ENCODE measurements at regions not wholly inside any gene's neighbourhood (a gene's known extent, or its start where the extent isn't known, plus 50 kb on each side); places are given as distances from the start of the nearest gene placed in this dataset.

DNA sequence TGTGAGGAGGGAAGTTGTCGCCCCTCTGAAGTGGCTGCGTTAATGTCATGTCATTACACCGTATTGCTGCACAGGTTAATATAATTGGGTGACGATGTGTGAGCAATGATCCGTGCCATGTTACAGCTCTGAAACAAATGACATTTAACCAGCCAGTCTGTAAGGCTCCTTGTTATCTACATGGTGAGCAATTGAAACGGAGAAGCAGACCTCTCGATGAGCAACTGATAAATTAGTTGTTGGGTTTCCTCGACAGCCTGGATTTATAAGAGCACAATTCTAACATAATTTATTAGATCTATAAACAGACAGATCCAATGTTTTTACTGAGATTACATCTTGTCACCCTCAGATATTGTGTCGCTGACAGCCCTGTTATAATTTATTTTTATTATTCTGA lies 49.9 kb upstream of the MAFB start:
- no peak for DNase-seq
- in situ Hi-C loops (cut with MboI; ENCODE audit: low pct_unique_long_range_greater_than_20kb, low sequenced_read_pairs): no loop called here

DNA sequence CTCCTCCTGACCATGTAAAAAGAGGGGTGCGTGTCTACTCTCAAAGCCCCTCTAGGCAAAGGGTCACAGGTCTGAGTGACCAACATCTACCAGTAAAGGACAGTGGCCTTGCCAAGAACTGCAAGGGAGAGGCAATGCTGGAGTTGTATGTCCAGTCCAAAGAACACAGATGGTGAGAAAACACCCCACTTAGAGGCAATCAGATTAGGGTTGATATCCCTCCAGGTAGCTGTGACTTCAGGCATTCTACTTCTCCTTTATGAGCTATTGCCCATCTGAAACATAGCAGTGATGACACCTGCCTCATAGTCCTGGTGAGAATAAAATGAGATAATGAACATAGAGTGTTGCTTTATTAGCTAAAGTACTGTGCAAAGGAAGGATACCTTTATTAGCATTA lies 50.8 kb upstream of the MAFB start:
- in situ Hi-C loops (cut with MboI; ENCODE audit: low pct_unique_long_range_greater_than_20kb, low sequenced_read_pairs): no loop called here
- no peak for DNase-seq

DNA sequence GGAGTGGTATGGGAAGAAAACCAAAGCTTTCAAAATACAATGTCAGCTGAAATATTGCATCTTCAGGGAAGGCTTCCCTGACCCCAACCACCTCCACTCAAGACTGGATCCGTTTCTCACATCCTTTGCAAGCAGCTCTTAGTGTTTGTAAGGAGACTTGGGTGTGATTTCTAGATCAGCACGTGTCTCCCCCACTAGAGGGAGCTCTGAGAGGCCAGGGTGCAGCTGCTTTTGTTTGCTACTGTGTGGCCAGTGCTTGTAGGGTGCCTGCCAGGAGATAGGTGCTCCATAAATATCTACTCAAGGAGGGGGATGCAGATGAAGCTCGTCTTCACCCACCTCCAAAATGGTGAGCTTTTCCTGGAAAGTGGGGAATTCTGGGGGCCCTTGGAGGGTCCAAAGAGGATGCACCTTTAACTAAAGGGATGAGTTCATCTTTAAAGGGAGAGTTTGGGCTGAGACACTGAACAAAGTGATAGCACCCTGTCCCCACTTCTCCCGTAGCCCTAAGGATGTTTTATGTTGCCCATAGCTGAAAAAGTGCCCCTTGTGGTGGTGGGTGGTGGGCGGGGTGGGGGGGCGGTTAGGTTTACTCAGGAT lies 52.6 kb upstream of the MAFB start:
- peak; percentile 39 for DNase-seq
- in situ Hi-C loops (cut with MboI; ENCODE audit: low pct_unique_long_range_greater_than_20kb, low sequenced_read_pairs): no loop called here

DNA sequence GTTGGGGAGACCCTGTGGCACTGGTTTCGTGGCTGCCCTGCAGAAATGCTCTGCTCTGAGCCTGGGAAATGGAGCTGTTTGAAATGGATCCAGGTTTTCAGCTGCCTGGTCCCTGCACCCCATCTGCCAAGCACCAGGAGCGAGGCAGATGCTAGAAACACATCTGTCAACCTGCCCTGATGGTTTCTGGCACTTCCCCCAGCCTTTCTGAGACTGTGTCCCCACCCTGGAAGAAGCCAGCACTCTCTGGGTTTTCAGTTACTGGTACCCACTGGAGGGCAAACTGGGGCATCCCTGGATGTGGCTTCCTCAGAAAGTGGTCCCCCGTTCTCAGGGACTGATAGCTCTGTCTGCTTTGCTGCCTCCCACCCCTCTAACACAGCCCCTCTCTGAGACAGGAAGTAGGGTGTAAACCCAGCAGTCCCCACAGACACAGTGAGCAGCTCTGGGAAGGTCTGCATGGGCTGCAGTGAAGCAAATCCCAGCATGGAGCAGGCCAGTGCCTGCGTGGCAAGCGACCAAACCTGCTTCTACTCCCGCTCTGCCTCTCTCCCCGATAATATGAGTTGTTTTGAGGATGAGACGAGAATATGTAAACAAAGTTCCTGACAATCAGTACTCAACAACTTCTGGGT lies 54.2 kb upstream of the MAFB start:
- in situ Hi-C loops (cut with MboI; ENCODE audit: low pct_unique_long_range_greater_than_20kb, low sequenced_read_pairs): no loop called here
- no peak for DNase-seq

DNA sequence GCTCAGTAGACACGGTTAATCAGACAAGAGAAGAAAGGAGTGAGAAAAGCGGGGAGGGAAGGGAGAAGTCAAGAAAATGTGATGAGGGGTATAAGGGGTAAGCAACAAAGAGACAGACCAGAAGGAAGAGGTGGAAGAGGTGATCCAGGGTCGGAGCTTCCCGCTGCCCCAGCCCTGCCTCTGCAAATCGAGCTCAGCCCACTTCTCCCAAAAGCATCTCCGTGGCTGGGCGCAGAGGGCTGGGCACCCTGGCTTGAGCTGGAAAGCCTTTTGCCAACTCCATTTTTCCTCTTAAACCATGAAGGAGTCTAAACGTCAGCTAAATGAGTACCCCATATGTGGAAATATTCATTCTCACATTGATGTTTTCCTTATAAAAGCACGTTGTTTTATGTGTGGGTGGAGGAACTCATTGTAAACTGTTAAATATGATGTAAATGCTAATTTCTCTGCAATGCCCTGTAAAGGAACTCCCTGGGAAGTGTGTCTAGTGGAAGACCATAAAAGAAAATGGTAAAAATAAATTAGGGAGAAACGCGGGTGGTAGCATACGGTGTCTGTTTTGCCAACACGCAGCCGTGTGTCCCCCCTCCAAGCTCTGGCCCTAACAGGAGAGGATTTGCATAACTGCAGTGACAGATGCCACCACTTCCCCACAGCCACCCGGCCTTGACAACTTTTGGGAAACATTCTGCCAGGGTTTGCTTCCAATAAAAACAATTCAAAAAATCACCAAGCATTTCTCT lies 55.2 kb upstream of the MAFB start:
- in situ Hi-C loops (cut with MboI; ENCODE audit: low pct_unique_long_range_greater_than_20kb, low sequenced_read_pairs): no loop called here

DNA sequence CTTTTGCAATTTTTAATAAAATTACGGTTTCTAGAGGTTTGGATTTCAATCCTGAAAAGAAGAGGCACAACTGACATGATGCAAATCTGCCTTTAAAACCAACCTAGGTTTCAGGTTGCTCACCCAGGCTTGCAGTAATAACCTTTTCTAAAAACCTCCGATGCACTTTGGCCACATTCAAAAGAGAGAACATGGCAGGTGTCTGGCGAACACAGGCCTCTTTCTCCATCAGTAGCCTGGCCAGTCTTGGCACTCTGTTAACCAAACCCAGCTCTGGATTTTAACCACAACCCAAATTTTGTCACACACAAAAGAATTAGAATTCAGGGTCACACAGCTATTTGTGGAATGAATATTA lies 55.8 kb upstream of the MAFB start:
- no peak for DNase-seq
- in situ Hi-C loops (cut with MboI; ENCODE audit: low pct_unique_long_range_greater_than_20kb, low sequenced_read_pairs): no loop called here

More for the DNA sequence above, 55.2 kb upstream of the MAFB start:
- DNase-seq: no peak

DNA sequence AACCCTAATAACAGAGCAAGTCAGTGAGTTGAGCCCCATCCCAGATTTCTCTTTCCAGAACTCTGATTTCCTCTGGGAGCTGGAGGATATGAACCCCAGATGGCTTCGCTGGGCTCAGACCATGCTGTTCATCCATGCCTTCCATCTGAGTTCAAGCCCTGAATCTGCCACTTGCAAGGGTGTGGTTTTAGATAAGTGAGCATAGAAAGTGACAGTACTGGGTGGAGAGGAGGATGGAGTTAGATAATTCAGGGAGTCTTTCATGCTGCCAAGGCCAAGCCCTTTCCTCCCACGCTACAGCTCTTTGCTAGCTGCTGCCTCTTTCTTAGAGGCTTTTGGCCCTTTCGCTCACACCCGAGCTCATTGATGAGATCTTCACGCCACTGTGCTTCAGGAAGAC lies 57.2 kb upstream of the MAFB start:
- no peak for DNase-seq
- in situ Hi-C loops (cut with MboI; ENCODE audit: low pct_unique_long_range_greater_than_20kb, low sequenced_read_pairs): no loop called here

DNA sequence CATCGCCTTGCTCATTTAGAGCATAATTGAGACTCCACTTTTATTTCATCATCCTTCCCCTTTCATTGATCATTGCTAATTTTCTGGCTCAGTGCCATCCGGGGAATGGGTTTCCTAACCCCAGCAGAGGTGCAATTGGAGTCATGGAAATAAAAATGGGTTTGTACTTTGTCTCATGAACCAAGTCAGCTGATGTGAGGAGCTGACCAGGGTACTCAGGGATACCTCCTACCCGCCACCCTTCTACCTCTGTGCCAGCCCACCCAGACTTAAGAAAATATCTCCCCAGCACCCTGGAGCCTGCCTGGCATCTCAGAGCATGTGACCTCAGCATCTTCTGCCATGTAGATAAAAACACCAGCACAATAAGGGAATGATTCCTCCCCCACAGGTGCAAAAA lies 59.1 kb upstream of the MAFB start:
- in situ Hi-C loops (cut with MboI; ENCODE audit: low pct_unique_long_range_greater_than_20kb, low sequenced_read_pairs): no loop called here
- no peak for DNase-seq

DNA sequence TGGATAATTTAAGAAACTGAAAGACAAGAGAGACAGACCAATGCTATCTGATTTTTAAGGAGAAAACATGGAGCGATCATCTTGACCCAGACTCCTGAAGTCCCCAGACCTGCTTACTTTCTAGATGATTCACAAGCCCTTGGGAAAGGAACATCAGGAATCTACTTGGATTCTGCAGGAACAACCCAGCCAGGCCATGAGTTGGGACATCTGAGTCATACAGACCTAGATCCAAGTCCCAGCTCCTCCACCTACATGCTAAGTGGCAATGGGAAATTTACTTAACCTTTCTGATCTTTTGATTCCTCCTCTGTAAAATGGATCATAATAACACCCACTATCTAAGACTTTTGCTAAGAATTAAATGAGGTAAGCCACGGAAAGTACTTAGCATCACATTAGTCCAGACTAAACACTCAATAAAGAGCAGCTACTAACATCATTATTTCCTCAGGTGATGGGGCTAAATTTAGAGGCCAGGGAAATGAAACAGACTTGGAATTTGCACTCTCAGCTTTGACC lies 61.0 kb upstream of the MAFB start:
- no peak for DNase-seq
- in situ Hi-C loops (cut with MboI; ENCODE audit: low pct_unique_long_range_greater_than_20kb, low sequenced_read_pairs): no loop called here

DNA sequence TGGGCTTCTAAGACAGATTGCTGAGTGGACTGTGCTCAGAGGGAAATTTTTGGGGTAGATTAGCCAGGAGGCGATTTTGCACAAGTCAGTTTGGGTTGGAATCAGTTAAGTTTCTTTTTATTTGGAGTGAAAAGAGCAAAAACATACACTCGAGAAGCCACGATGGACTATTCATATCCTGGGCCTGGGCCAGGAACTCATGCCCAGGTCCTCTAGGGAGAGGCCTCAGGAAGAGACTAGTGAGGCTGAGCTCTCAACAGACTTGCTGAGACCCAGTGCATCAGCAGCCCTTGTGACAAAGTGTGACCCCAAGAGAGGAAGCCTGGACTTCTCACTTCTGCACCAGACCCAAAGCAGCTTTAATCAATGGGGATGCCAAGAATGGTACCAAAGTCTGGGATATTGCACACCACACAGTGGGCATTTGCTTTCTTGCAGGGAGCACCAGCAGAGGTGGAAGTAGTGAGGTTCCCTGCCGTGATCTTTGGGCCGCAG lies 61.6 kb upstream of the MAFB start:
- in situ Hi-C loops (cut with MboI; ENCODE audit: low pct_unique_long_range_greater_than_20kb, low sequenced_read_pairs): no loop called here
- DNase-seq: no peak

DNA sequence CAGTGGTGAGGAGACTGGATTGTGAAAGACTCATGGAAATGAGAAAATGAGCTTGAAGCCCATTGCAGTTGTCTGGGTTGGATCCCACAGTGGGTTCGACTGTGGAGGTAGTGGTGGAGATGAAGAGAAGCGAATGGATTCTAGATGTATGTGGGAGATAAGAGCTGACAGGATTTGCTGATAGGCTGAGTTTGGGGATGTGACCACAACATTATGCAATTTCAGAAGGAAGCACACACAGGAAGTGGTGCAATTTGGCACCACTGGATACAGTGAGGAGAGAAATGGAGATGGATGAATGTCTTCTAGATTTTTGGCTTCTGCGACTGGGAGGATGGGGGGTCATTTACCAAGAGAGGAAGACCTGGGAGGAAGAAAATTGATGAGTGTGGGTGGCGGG lies 64.4 kb upstream of the MAFB start:
- peak; percentile 4 for DNase-seq
- in situ Hi-C loops (cut with MboI; ENCODE audit: low pct_unique_long_range_greater_than_20kb, low sequenced_read_pairs): no loop called here

DNA sequence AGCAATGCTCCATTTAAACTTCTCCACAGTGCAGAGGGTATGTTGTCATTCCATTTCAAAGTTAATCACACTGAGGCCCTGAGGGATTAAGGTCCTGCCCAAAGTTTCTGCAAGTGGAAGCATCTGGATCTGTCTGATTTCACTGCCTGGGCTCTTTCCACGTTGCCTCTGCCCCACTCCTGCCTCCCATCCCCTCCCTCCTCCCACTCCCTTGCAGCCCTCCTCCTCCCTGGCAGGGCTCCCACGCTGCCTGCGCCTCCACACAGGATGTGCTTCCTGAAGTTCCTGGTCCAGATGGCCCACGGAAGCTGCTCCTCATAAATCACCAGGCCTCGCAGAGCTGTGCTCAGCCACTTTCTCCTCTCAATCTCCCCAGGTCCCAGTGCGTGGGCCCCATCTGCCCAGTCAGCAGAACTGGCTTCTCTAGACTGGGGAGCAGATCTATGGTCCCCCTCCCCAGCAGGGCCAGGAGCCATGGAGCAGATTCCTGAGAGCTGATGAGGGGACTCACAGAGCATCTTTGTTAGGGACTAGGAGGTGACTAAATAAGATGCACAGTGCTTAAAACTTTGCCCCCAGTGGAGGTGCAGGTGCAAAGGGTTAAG lies 65.4 kb upstream of the MAFB start:
- in situ Hi-C loops (cut with MboI; ENCODE audit: low pct_unique_long_range_greater_than_20kb, low sequenced_read_pairs): no loop called here
- DNase-seq: no peak

DNA sequence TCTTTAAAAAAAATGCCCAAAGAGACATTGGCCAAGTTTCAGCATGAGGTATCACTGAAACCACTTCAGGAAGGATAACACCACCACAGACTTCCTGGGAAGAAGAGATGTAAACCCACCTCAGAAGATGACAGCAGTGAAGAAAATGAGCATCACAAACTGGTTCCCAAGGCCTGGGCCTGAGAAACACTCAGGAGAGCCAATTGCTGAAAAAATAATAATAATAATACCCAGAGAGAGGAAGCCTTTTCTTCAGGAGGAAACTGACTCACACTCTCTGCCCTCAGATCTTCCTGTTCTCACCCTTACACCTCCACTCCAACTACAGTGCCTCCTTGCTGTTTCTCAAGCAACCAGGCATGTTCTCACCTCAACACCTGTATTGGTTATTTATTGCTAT lies 68.1 kb upstream of the MAFB start:
- DNase-seq: no peak
- in situ Hi-C loops (cut with MboI; ENCODE audit: low pct_unique_long_range_greater_than_20kb, low sequenced_read_pairs): no loop called here

DNA sequence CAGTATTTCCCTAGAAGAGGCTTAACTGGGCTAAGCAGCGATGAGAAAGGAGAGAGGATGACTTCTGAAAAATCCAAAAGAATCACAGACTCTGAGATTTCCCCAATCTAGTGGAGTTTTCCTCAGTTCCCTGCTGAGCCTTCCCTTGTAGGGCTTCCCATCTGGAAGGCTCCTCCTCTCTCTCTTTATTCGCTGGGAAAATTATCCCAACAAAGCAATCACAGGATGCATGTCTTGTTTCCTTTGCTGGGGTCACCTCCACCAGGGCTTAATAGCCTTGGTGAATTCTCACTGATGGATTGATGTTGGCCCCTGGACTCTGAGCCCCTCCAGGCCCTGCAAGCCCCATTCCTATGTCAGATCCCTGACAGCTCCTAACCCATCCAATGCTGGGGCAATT lies 69.8 kb upstream of the MAFB start:
- DNase-seq: no peak
- in situ Hi-C loops (cut with MboI; ENCODE audit: low pct_unique_long_range_greater_than_20kb, low sequenced_read_pairs): no loop called here

DNA sequence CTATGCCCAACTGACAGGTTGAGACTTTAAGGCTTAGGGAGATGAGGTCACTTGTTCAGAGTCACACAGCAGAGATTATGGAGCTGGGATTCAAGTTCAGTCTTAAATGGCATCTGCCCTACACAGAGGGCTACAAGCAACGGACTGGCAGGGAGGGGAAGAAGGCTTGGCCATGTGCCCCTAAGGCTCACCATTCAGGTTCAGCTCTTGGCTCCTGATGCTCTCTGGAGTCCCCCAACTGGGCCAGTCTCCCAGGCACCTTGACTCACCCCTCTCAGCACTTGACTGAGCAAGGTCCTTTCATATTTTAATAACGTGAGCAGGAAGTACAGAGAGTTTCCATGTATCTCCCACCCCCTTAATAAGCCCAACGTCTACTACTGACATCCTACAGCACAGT lies 71.4 kb upstream of the MAFB start:
- in situ Hi-C loops (cut with MboI; ENCODE audit: low pct_unique_long_range_greater_than_20kb, low sequenced_read_pairs): no loop called here
- DNase-seq: no peak

DNA sequence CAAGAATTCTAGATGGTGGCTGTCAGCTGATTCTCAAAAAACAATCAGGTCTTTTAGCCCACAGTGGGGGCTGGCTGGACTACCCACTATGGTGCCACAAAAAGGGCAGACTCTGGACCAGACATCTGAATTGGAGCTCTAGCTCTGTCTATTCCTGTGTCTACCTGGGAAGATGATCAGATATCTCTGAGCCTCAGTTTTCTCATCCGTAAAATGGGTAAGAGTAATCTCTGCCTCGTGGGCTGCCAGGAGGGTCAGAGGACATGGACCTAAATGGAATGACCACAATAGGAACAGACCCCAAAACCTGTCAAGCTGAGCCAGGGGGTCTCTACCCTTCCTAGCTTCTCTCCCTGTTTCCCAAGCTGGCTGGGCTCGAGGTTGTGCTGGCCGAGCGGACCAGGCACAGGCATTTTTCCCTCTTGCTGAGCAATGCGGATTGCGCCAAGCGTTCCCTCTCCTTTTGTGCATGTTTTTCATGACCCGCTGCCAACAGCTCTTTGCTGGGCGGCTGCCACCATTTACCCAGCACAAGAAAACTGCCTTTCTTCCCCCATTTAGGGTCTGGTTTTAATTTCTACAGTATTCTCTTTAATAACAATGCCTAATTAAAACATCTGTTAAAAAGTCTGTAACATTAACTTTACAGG lies 74.7 kb upstream of the MAFB start:
- no peak for DNase-seq
- in situ Hi-C loops (cut with MboI; ENCODE audit: low pct_unique_long_range_greater_than_20kb, low sequenced_read_pairs): no loop called here

DNA sequence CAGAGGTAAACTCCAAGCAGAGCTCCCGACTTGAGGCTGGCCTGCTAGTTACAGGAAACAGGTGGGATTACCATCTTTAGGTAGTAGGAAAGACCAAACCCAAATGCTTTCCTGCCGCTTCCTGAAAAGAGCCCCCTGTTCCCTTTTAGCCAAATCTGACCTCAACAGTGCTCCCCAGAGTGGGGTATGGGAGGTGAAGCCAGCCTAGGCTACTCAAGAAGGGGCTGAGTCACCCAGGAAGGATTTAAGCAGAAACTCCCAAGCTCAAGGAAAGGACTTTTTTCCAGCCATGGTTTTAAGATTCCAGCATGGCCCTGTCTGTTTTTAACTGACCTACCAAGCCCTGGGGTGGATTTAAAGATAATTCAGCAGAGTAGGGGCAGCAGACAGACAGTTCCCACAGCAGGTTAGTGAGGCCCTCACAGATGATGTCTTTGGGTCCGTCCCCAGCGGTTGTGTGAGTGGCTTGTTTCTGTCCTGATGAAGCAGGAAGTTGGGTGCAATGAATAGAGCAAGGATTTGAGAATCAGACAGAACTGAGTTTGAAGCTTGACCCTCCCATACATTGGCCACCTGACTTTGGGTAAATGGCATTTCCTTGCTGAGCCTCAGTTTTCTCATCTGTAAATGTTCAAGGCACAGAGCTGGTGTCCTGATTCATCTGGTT lies 76.9 kb upstream of the MAFB start:
- DNase-seq: no peak
- in situ Hi-C loops (cut with MboI; ENCODE audit: low pct_unique_long_range_greater_than_20kb, low sequenced_read_pairs): no loop called here

DNA sequence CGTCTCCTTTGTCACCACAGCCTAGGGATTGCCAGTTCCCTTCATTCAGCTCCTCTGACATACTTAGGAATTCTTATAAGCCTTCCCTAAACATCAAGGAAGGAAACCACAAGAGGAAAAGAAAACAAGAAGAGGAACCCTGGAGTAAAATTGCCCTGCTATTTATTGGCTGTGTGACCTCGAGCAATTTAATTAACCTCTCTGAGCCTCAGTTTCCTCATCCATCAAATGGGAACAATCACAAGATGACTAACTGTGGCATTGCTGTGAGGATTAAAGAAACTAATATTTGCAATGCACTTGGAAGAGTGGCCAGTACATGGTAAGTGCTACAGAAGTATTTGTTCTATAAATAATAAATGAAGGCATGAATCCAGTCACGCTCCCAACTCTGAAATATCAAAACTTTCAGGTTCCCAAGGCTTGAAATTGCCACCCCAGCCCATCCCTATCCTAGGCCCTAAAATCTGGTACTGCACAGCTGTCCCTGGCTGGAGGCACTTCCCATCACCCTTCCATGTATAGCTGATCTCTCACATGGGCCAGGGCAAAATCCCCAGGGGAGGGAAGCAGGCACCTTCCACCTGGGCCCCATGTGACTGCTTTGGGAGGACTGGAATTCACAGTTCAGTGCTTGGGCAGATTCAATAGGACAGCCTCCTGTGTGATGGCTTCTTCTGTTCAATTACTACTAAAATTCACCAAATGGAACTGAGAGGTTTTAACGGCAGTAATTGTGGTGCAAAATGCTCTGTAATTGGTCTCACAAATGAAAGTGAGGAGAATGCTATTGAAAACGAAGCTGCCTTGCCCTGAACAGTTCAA lies 78.0 kb upstream of the MAFB start:
- no peak for DNase-seq
- in situ Hi-C loops (cut with MboI; ENCODE audit: low pct_unique_long_range_greater_than_20kb, low sequenced_read_pairs): no loop called here

DNA sequence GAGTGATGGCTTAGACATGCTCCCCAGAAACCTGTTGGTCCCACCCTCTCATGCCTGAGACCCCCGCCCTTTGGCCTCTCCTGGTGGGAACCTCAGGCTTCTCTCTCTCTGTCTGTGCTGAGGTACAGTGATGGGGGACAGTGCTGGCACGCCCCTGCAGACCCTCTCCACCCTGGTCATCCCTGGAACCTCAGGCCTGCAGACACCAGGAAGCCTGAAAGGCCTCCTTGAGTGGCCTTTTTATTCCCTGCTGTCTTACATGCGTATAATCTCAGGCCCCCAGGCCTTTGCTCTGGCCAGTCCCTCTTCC lies 78.5 kb upstream of the MAFB start:
- in situ Hi-C loops (cut with MboI; ENCODE audit: low pct_unique_long_range_greater_than_20kb, low sequenced_read_pairs): no loop called here
- no peak for DNase-seq

Measured in KBM-7 (cell line).